GM12892 (cell line): ENCODE measurements at regions not wholly inside any gene's neighbourhood (a gene's known extent, or its start where the extent isn't known, plus 50 kb on each side); places are given as distances from the start of the nearest gene placed in this dataset.

Experiments
- POLR2A ChIP-seq: IDR thresholded peaks from 2 replicates; pipeline ENCODE4 v1.6.1; 2011; ENCODE audit warnings: low read depth, low read length, control low read depth
- POLR2AphosphoS5 ChIP-seq: IDR thresholded peaks from 2 replicates; pipeline ENCODE4 v1.6.1; 2011; ENCODE audit warnings: low read depth, low read length, control low read depth
- TAF1 ChIP-seq: IDR thresholded peaks from 2 replicates; pipeline ENCODE4 v1.6.1; 2011; ENCODE audit warnings: low read depth, mild to moderate bottlenecking, control low read depth, low read length, borderline replicate concordance

- TF ChIP-seq POLR2A (no peak), TAF1 (no peak), POLR2AphosphoS5 (no peak)
These were observed 78.7 kb upstream of the C1GALT1 start for GRCh38 chr7:7103343-7104313.
